ENCODE measurements at regions not wholly inside any gene's neighbourhood (a gene's known extent, or its start where the extent isn't known, plus 50 kb on each side); places are given as distances from the start of the nearest gene placed in this dataset.

DNA sequence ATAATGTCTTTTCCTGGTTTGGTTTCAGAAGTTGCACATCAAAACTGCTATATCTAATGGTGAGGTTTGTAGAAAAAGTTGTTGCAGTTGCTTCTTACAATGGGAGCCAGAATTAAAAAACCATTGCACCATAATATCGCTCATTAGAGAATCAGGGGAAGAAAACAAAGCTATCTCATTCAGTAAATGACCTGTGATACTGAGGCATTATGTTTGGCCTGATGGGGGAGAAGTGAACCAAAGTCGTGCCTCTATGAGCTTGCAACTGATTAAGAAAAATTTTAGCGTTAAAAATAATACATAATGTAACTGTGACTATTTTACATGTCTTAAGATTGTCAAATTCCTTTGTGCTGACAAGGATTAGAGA lies 60.2 kb upstream of the ARHGEF26 start:
- no peaks in the 10 kb centered on the region for H3K4me1 ChIP-seq
- no peak overlapping the region for H3K4me2 ChIP-seq
- no peaks in the 10 kb centered on the region for H3K36me3 ChIP-seq
- no peak overlapping the region for H3K4me3 ChIP-seq
- H3K9ac ChIP-seq: no peak overlapping the region
- H4K20me1 ChIP-seq: no peaks in the 10 kb centered on the region
- no peak for TF ChIP-seq Cebpa-rat (IDR thresholded peaks at IDR 0.05)
- H3K9me3 ChIP-seq: no peaks in the 10 kb centered on the region
- H3K27ac ChIP-seq: no peak overlapping the region
- no peaks in the 10 kb centered on the region for H3K27me3 ChIP-seq

GRCh38 chr3:154062513-154062912 lies 58.7 kb upstream of the ARHGEF26 start:
- Histone ChIP-seq H4K20me1 (no peaks in the 10 kb centered on the region), H3K4me3 (no peak overlapping the region), H3K27me3 (no peaks in the 10 kb centered on the region), H3K27ac (no peak overlapping the region), H3K9ac (no peak overlapping the region), H3K36me3 (no peaks in the 10 kb centered on the region), H3K4me1 (no peaks in the 10 kb centered on the region), H3K4me2 (no peak overlapping the region), H3K9me3 (no peaks in the 10 kb centered on the region)
- no peak for TF ChIP-seq Cebpa-rat (IDR thresholded peaks at IDR 0.05)

DNA sequence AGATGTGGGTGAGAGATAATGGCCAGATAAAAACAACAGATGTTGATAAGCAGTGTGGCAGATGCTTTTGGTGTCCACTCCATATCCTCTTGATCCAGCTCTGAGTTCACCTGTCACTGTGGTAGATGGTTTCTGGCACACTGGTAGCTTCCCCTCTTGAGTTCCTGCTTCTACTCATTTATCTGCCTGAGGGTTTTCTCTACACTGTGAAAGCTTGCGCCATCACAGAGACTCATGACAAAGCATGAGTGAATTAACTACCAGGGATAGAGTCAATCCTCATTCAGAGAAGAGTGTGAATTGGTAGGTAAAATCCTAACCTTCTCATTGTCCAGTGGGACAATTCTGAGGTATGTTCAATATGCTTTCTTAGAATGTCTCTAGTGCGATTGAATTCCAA lies 50.0 kb upstream of the ARHGEF26 start:
- Histone ChIP-seq H4K20me1 (no peaks in the 10 kb centered on the region), H3K9ac (no peak overlapping the region), H3K4me3 (no peak overlapping the region), H3K9me3 (peaks cover 4% of the 10 kb centered on the region; the same call in 1 of the 2 replicates), H3K4me2 (no peak overlapping the region), H3K36me3 (no peaks in the 10 kb centered on the region), H3K27me3 (no peaks in the 10 kb centered on the region), H3K4me1 (no peaks in the 10 kb centered on the region), H3K27ac (no peak overlapping the region)
- TF ChIP-seq Cebpa-rat (IDR thresholded peaks at IDR 0.05): no peak

All from BLaER1 (cell line).